ENCODE measurements at regions not wholly inside any gene's neighbourhood (a gene's known extent, or its start where the extent isn't known, plus 50 kb on each side); places are given as distances from the start of the nearest gene placed in this dataset.

DNA sequence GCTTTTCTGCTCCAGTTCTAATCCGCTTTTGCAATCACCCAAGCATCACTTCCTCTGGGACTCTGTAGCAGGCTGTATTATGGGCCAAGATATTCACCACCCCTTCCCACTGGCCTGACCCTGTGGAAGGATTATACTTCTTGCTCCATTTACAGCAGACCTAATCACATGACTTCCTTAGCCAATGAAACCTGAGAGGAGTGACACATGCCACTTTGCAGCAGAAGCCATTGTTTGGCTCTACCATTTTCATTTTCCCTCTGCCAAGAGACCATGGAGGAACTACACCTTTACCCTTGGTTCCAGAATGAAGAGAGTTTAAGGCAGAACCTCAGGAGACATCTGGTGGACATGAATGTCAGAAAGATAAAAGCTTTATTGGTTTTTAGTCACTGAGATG, 134.9 kb upstream of the HSD17B12 start:
- Histone ChIP-seq H3K9me3 (ENCODE audit: control insufficient read depth in 2 of 2, insufficient read depth in 1 of 2, low read depth in 1 of 2, low read length in 1 of 2) (peaks cover 0 to 3% of the 10 kb centered on the region in 2 donors), H3K27me3 (ENCODE audit: control insufficient read depth in 1 of 2, insufficient read depth in 2 of 2, low read length in 2 of 2) (peaks cover 0 to 7% of the 10 kb centered on the region in 2 donors), H3K27ac (ENCODE audit: low read depth in 2 of 2, low read length in 1 of 2) (no peak overlapping the region), H3K4me3 (ENCODE audit: low read depth in 1 of 2, low read length in 2 of 2) (no peak overlapping the region), H3K4me1 (ENCODE audit: control insufficient read depth in 2 of 2, insufficient read depth in 2 of 2, low read length in 1 of 2) (peaks cover 0 to 6% of the 10 kb centered on the region in 2 donors), H3K36me3 (ENCODE audit: control insufficient read depth in 2 of 2, insufficient read depth in 2 of 2, low read length in 1 of 2) (no peaks in the 10 kb centered on the region)
- 87 to 89% methylated on average over 1 of the region's 1 CpG for WGBS, 2 donors

DNA sequence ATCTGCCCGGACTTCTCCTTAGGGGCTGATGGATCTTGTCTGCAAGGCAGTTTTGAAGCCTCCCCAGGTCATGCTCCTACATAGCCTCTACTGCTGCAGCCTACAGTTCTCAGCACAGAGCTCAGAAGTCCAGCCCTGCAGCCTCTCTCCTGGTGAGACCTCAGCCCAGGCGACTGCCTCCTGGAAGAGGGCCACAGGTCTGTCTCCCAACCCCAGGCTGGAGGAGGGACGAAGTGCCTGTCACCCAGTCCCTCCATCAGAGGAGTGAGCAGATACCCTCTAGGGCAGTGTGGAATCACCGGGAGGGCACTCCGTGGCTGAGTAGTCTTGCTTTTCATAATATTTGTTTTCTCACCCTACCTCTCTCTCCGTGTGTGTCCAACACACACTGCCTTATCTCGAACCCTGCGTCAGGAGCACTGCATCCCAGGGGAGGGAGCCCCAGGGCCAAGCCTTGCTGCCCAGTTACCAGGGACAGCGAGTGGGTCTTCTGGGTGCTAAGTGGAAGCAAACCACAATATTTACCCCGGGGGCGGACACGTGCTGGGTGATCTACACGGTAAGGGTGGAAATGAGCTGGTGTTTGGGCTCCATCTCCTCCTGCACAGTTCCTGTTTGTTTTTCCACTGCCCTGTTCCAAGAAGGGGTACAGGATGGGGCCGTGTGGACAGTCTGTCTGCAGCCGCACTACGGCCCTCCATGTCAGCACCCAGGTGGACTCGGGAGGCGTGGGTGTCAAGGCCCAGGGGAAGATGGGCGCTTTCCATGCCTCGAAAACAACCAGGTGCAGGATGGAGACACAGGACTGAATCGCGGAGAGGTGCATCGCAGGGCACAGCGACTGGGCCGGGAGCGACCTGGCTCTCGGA, 133.7 kb upstream of the HSD17B12 start:
- peaks cover 0 to 7% of the 10 kb centered on the region in 2 donors for H3K27me3 ChIP-seq (ENCODE audit: control insufficient read depth in 1 of 2, insufficient read depth in 2 of 2, low read length in 2 of 2)
- no peaks in the 10 kb centered on the region for H3K36me3 ChIP-seq (ENCODE audit: control insufficient read depth in 2 of 2, insufficient read depth in 2 of 2, low read length in 1 of 2)
- 31 to 36% methylated on average over 27 of the region's 27 CpGs for WGBS, 2 donors
- peaks cover 0 to 6% of the 10 kb centered on the region in 2 donors for H3K4me1 ChIP-seq (ENCODE audit: control insufficient read depth in 2 of 2, insufficient read depth in 2 of 2, low read length in 1 of 2)
- H3K4me3 ChIP-seq (ENCODE audit: low read depth in 1 of 2, low read length in 2 of 2): no peak overlapping the region
- H3K9me3 ChIP-seq (ENCODE audit: control insufficient read depth in 2 of 2, insufficient read depth in 1 of 2, low read depth in 1 of 2, low read length in 1 of 2): peaks cover 0 to 3% of the 10 kb centered on the region in 2 donors
- no peak overlapping the region for H3K27ac ChIP-seq (ENCODE audit: low read depth in 2 of 2, low read length in 1 of 2)

DNA sequence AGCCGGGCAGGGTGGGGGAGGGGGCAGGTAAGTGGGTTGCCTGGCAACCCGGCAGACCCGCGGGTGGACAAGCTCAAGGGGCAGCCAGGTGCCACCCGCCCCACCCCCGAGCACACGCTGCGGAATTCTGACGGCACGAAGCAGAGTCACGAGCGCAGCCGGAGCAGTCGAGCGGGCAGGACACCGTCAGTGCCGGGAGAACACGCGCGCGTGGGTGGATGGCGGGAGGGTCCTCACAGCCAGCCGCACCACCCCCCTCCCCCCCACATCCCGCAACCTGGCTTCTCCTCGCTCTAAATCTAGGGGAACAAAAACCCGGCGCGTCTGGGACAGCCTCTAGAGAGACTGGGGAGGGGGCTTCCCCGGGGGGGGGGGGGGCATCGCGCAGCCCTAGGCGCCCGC, 133.1 kb upstream of the HSD17B12 start:
- Histone ChIP-seq H3K4me3 (ENCODE audit: low read depth in 1 of 2, low read length in 2 of 2) (peak overlapping the region in 1 of 2 donors; percentile 0), H3K9me3 (ENCODE audit: control insufficient read depth in 2 of 2, insufficient read depth in 1 of 2, low read depth in 1 of 2, low read length in 1 of 2) (peaks cover 0 to 3% of the 10 kb centered on the region in 2 donors)

DNA sequence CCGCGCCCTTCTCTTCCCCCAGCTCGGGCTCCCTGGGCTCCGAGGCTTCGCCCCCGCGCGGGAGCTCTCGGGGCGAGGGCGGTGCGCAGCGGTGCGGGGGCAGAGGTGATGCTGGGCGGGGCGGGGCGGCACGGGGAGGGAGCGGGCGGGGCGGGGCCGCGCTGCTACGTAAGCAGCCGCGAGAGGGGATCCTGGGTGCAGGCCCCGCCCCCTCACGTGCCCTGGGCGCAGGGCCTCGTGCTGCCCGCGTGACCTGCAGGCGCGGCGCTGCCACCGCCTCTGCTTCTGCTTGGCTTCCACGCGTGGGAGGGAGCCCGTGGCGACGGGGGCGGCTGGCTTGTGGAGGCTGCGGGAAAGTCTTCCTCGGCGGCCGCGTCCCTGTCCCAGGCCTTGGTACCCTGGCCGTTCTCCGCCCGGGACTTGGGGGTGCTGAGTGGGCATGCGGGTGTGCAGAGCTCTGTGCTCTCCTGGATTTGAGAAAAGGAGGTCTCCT, 132.6 kb upstream of the HSD17B12 start:
- H3K4me3 ChIP-seq (ENCODE audit: low read depth in 1 of 2, low read length in 2 of 2): peak overlapping the region in 1 of 2 donors; percentile 0
- 31 to 60% methylated on average over 16 to 51 of the region's 51 CpGs for WGBS, 2 donors

More for the DNA sequence above, 133.1 kb upstream of the HSD17B12 start:
- peaks cover 0 to 6% of the 10 kb centered on the region in 2 donors for H3K4me1 ChIP-seq (ENCODE audit: control insufficient read depth in 2 of 2, insufficient read depth in 2 of 2, low read length in 1 of 2)
- peaks cover 0 to 7% of the 10 kb centered on the region in 2 donors for H3K27me3 ChIP-seq (ENCODE audit: control insufficient read depth in 1 of 2, insufficient read depth in 2 of 2, low read length in 2 of 2)
- H3K27ac ChIP-seq (ENCODE audit: low read depth in 2 of 2, low read length in 1 of 2): no peak overlapping the region
- 5 to 6% methylated on average over 16 to 33 of the region's 33 CpGs for WGBS, 2 donors
- H3K36me3 ChIP-seq (ENCODE audit: control insufficient read depth in 2 of 2, insufficient read depth in 2 of 2, low read length in 1 of 2): no peaks in the 10 kb centered on the region

DNA sequence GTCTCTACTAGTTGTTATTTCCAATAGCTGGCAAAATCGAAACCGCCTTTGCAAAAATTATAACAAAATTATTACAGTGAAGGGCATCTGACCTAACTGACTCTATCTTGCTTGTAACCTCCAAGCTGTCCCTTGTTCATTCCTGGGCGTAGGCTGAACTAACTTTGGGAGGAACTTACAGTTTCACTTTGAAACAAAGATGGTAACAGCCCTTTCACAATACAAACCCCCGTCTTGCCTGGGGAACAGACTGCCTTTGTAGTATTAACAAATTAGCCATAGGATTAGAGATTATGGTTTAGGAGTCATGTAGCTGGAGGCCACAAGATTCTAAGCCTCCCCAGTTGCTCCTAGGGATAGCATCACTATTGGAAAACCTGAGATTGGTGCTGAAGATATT, 131.6 kb upstream of the HSD17B12 start:
- no peak overlapping the region for H3K4me3 ChIP-seq (ENCODE audit: low read depth in 1 of 2, low read length in 2 of 2)
- H3K27ac ChIP-seq (ENCODE audit: low read depth in 2 of 2, low read length in 1 of 2): no peak overlapping the region
- H3K36me3 ChIP-seq (ENCODE audit: control insufficient read depth in 2 of 2, insufficient read depth in 2 of 2, low read length in 1 of 2): no peaks in the 10 kb centered on the region
- H3K9me3 ChIP-seq (ENCODE audit: control insufficient read depth in 2 of 2, insufficient read depth in 1 of 2, low read depth in 1 of 2, low read length in 1 of 2): peaks cover 0 to 3% of the 10 kb centered on the region in 2 donors
- peaks cover 0 to 6% of the 10 kb centered on the region in 2 donors for H3K4me1 ChIP-seq (ENCODE audit: control insufficient read depth in 2 of 2, insufficient read depth in 2 of 2, low read length in 1 of 2)
- peaks cover 0 to 7% of the 10 kb centered on the region in 2 donors for H3K27me3 ChIP-seq (ENCODE audit: control insufficient read depth in 1 of 2, insufficient read depth in 2 of 2, low read length in 2 of 2)
- 76 to 77% methylated on average over 4 of the region's 4 CpGs for WGBS, 2 donors

More for the DNA sequence above, 132.6 kb upstream of the HSD17B12 start:
- H3K9me3 ChIP-seq (ENCODE audit: control insufficient read depth in 2 of 2, insufficient read depth in 1 of 2, low read depth in 1 of 2, low read length in 1 of 2): peaks cover 0 to 3% of the 10 kb centered on the region in 2 donors
- H3K27me3 ChIP-seq (ENCODE audit: control insufficient read depth in 1 of 2, insufficient read depth in 2 of 2, low read length in 2 of 2): peaks cover 0 to 7% of the 10 kb centered on the region in 2 donors
- H3K4me1 ChIP-seq (ENCODE audit: control insufficient read depth in 2 of 2, insufficient read depth in 2 of 2, low read length in 1 of 2): peaks cover 0 to 6% of the 10 kb centered on the region in 2 donors
- H3K27ac ChIP-seq (ENCODE audit: low read depth in 2 of 2, low read length in 1 of 2): no peak overlapping the region
- no peaks in the 10 kb centered on the region for H3K36me3 ChIP-seq (ENCODE audit: control insufficient read depth in 2 of 2, insufficient read depth in 2 of 2, low read length in 1 of 2)

DNA sequence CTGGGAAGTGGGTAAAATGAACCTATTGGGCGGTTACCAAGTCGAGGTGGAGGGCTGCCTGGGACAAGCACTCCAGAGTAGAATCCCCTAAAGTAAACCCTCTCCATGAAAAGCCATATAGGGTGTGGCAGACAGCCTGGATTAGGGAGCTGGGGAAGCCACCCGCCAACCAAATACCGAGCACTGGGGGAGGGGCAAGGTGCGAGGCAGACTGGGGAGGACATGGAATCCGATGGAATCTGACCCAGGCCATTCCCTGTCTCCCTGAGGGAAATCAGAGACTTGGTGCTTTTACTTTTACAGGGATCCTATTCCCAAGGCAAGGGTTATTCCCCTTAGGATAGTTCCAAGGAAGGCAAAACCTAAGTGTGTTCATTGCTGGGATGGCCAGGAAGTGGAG, 130.9 kb upstream of the HSD17B12 start:
- Histone ChIP-seq H3K4me1 (ENCODE audit: control insufficient read depth in 2 of 2, insufficient read depth in 2 of 2, low read length in 1 of 2) (peaks cover 0 to 6% of the 10 kb centered on the region in 2 donors), H3K9me3 (ENCODE audit: control insufficient read depth in 2 of 2, insufficient read depth in 1 of 2, low read depth in 1 of 2, low read length in 1 of 2) (peaks cover 0 to 3% of the 10 kb centered on the region in 2 donors), H3K4me3 (ENCODE audit: low read depth in 1 of 2, low read length in 2 of 2) (no peak overlapping the region), H3K36me3 (ENCODE audit: control insufficient read depth in 2 of 2, insufficient read depth in 2 of 2, low read length in 1 of 2) (no peaks in the 10 kb centered on the region), H3K27ac (ENCODE audit: low read depth in 2 of 2, low read length in 1 of 2) (no peak overlapping the region), H3K27me3 (ENCODE audit: control insufficient read depth in 1 of 2, insufficient read depth in 2 of 2, low read length in 2 of 2) (peaks cover 0 to 7% of the 10 kb centered on the region in 2 donors)
- 52 to 60% methylated on average over 6 of the region's 6 CpGs for WGBS, 2 donors

DNA sequence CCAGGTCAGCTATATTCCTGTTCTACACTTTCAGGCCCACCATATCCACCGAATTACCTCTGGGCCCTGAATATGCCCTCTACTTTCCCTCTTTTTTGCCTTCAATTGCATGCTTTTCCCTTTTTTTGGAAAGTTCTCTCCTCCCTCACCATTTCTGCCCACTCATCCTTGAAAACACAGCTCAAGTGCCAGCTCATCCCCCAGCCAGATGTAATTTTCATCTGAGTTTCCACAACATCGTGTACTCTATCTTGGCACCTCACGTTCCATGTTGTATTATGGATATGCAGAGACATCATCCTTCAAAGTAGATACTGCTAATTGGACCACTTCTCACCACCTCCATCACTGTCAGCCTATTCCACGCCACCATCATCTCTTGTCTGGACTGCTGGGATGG, 129.8 kb upstream of the HSD17B12 start:
- no peaks in the 10 kb centered on the region for H3K36me3 ChIP-seq (ENCODE audit: control insufficient read depth in 2 of 2, insufficient read depth in 2 of 2, low read length in 1 of 2)
- peaks cover 0 to 7% of the 10 kb centered on the region in 2 donors for H3K27me3 ChIP-seq (ENCODE audit: control insufficient read depth in 1 of 2, insufficient read depth in 2 of 2, low read length in 2 of 2)
- H3K4me1 ChIP-seq (ENCODE audit: control insufficient read depth in 2 of 2, insufficient read depth in 2 of 2, low read length in 1 of 2): peaks cover 0 to 6% of the 10 kb centered on the region in 2 donors
- no peak overlapping the region for H3K27ac ChIP-seq (ENCODE audit: low read depth in 2 of 2, low read length in 1 of 2)
- WGBS, 2 donors: 86 to 88% methylated on average over 4 of the region's 4 CpGs
- H3K9me3 ChIP-seq (ENCODE audit: control insufficient read depth in 2 of 2, insufficient read depth in 1 of 2, low read depth in 1 of 2, low read length in 1 of 2): peaks cover 0 to 3% of the 10 kb centered on the region in 2 donors
- no peak overlapping the region for H3K4me3 ChIP-seq (ENCODE audit: low read depth in 1 of 2, low read length in 2 of 2)

DNA sequence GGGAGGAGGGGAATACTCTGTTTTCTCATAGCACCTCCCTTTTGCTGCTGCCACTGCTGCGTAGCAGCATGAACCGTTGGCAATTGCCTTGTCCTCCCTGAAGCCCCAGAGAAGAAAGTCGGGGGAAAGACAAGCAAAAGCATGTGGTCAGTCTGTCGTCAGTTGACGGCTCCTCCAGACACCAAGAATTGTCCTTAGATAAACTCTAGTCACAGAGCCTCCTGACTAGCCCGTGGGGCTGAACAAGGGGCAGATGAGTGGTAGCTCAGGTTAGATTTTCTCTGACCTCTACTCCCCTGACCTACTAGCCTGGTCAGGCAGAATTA, 126.4 kb upstream of the HSD17B12 start:
- H3K9me3 ChIP-seq (ENCODE audit: control insufficient read depth in 2 of 2, insufficient read depth in 1 of 2, low read depth in 1 of 2, low read length in 1 of 2): no peaks in the 10 kb centered on the region
- no peak overlapping the region for H3K4me3 ChIP-seq (ENCODE audit: low read depth in 1 of 2, low read length in 2 of 2)
- no peaks in the 10 kb centered on the region for H3K36me3 ChIP-seq (ENCODE audit: control insufficient read depth in 2 of 2, insufficient read depth in 2 of 2, low read length in 1 of 2)
- no peaks in the 10 kb centered on the region for H3K27me3 ChIP-seq (ENCODE audit: control insufficient read depth in 1 of 2, insufficient read depth in 2 of 2, low read length in 2 of 2)
- no peaks in the 10 kb centered on the region for H3K4me1 ChIP-seq (ENCODE audit: control insufficient read depth in 2 of 2, insufficient read depth in 2 of 2, low read length in 1 of 2)
- no peak overlapping the region for H3K27ac ChIP-seq (ENCODE audit: low read depth in 2 of 2, low read length in 1 of 2)
- 32 to 40% methylated on average over 6 of the region's 6 CpGs for WGBS, 2 donors

DNA sequence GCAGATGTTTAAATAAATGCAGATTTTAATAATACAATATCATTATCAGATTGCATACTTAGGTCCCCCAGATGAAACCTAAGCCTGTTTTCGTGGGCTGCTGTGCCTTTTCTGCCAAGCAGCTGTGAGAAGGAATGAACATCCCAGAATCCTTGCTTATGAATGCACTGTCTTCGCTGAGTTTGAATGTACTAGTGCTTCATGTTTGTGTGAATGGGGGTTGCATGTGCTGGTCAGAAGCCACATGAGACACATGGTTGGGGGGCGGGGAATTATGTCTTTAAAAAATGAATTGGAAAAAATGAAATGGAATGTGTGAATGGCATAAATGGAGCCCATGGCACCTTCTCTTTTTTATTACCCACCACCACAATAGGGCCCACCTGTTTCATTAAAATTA, 125.4 kb upstream of the HSD17B12 start:
- Histone ChIP-seq H3K27ac (ENCODE audit: low read depth in 2 of 2, low read length in 1 of 2) (no peak overlapping the region), H3K36me3 (ENCODE audit: control insufficient read depth in 2 of 2, insufficient read depth in 2 of 2, low read length in 1 of 2) (no peaks in the 10 kb centered on the region), H3K9me3 (ENCODE audit: control insufficient read depth in 2 of 2, insufficient read depth in 1 of 2, low read depth in 1 of 2, low read length in 1 of 2) (no peaks in the 10 kb centered on the region), H3K27me3 (ENCODE audit: control insufficient read depth in 1 of 2, insufficient read depth in 2 of 2, low read length in 2 of 2) (no peaks in the 10 kb centered on the region), H3K4me1 (ENCODE audit: control insufficient read depth in 2 of 2, insufficient read depth in 2 of 2, low read length in 1 of 2) (no peaks in the 10 kb centered on the region), H3K4me3 (ENCODE audit: low read depth in 1 of 2, low read length in 2 of 2) (no peak overlapping the region)
- WGBS, 2 donors: 39 to 44% methylated on average over 3 of the region's 3 CpGs

Data from esophagus (tissue), 2 donors.